Epithelial cell of proximal tubule (primary cell): ENCODE measurements at regions not wholly inside any gene's neighbourhood (a gene's known extent, or its start where the extent isn't known, plus 50 kb on each side); places are given as distances from the start of the nearest gene placed in this dataset.

Experiments
- DNase-seq: peaks from one replicate; pipeline ENCODE4 v3.0.0-alpha.2; 2011; ENCODE audit warnings: low read depth
- H3K4me3 ChIP-seq: 2 replicates; pipeline ENCODE4 v1.5.1; 2011; ENCODE audit warnings: low read depth, mild to moderate bottlenecking, low read length
- TF ChIP-seq, protein P1 (sequence below): conservative IDR thresholded peaks from 2 replicates; pipeline ENCODE4 v1.5.1; 2012; ENCODE audit warnings: low read depth, mild to moderate bottlenecking, low read length

DNA sequence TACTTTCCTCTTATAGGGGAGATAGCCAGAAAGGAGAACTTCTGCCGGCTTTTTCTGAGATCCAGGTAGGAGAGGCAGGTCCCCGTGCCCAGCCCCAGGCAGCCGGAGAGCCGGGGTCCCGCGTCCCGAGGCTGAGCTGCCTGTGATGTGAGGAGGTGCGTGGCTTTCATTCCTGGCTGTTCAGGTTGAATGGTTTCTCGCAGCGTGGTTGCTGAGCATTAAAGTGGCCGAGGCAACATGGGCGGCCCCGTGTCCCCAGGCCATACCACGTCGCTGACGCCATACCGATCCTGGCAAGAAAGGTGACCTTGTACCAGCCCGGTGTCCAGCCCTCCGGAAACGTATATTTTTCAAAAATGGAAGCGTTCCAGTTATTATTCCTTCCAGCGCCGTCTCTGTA, 116.7 kb upstream of the MYL2 start:
- H3K4me3 ChIP-seq: no peak overlapping the region
- TF ChIP-seq, protein P1, sequence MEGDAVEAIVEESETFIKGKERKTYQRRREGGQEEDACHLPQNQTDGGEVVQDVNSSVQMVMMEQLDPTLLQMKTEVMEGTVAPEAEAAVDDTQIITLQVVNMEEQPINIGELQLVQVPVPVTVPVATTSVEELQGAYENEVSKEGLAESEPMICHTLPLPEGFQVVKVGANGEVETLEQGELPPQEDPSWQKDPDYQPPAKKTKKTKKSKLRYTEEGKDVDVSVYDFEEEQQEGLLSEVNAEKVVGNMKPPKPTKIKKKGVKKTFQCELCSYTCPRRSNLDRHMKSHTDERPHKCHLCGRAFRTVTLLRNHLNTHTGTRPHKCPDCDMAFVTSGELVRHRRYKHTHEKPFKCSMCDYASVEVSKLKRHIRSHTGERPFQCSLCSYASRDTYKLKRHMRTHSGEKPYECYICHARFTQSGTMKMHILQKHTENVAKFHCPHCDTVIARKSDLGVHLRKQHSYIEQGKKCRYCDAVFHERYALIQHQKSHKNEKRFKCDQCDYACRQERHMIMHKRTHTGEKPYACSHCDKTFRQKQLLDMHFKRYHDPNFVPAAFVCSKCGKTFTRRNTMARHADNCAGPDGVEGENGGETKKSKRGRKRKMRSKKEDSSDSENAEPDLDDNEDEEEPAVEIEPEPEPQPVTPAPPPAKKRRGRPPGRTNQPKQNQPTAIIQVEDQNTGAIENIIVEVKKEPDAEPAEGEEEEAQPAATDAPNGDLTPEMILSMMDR: no peak
- no peak for DNase-seq

DNA sequence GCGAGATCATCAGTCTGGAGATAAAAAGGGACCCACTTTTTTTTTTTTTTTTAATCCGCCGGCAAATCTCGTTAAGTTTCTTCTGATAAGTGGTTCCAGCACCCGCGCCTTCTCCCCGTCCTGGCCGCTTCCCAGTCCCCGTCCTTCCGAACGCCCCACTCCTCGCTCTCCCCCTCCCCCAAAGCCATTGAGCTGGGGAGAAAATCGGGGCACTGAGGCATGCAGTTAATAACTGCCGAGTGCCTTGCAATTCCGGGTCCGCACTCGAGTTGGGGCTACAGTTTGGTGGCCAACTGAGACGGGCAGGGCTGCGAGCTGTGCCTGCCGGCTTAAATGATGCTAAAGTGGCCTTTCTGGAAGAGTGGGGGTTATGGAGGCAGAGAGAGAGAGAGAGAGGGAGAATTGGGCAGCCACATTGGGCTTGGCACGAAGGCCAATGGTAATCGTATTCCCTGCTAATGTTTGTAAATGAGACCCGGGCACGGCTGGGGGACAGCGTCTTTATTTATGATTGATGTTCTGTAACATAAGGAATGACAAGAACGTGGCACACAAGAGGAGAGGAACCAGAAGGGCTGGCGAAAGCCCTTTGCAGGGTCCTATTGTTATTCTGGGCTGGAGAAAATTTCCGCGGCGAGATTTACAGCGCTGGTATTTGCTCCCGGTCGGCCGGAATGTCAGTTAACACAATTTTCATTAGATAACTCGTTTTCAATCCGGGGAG, 115.4 kb upstream of the MYL2 start:
- DNase-seq: no peak
- TF ChIP-seq, protein P1: no peak
- no peak overlapping the region for H3K4me3 ChIP-seq

GRCh38 chr12:111034886-111035577, 114.7 kb upstream of the MYL2 start:
- no peak for DNase-seq

GRCh38 chr12:111034083-111034885, 113.9 kb upstream of the MYL2 start, which contains the start of gene CUX2:
Gene CUX2 (plus strand): TSS chr12:111034165.
- no peak within 1 kb of the TSS for H3K4me3 ChIP-seq
- no peak for DNase-seq

More at GRCh38 chr12:111034886-111035577, 114.7 kb upstream of the MYL2 start:
- TF ChIP-seq, protein P1: no peak
- H3K4me3 ChIP-seq: no peak overlapping the region

DNA sequence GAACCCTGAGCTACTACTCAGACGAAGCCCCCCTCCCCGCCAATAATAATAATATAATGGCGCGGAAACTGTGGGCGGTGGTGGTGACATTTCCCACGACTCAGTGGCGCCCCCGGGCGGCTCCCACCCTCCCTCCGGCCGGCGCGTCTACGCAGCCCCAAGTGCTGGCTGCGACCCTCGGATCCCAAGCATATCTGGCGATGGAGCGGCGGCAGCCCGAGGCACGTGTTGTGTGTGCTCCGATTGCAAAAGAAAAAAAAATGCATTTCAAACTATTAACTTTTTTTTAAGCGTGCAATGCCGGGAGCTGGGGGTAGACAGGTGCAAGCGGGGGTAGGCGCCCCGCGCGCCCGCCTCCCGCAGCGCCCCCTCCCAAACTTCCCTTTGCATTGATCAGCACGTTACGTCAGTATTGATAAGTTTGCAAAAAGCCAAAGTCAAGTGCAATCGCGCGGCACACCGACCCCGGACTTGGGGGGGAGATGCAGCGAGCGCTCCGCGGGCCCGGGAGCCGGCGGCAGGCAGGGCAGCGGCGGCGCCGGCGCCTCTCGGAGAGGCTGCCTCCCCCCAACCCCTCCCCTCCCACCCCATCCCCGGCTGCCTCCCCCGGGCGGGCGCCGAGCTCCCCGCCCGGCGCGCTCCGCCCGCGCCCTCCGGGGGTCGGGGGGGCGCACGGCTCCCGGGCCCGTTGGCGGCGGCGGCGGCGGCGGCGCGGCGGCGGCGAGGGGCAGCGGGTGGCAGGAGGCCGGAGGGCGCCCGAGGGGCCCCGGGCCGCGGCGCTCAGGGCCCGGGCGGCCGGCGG, 113.1 kb upstream of the MYL2 start:
- TF ChIP-seq, protein P1: peak; percentile 24
- no peak for DNase-seq
- H3K4me3 ChIP-seq: no peak overlapping the region

More at GRCh38 chr12:111034083-111034885, 113.9 kb upstream of the MYL2 start, which contains the start of gene CUX2:
- TF ChIP-seq, protein P1: no peak

DNA sequence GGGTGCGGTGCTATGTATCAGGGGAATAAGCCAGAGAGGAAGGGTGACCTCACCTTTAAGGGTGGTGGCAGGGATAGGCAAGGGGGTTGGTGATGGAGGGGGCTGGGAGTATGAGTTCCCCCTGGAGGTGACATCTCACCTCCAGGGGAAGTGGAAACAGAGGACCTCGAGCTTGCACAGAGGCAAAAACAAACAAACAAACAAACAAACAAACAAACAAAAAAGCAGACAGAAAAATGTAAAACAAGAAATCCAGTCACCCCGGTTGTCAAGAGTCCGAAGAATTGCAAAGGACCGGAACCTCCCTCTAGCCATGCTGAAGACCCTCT, 112.2 kb upstream of the MYL2 start:
- no peak overlapping the region for H3K4me3 ChIP-seq
- TF ChIP-seq, protein P1: no peak
- DNase-seq: no peak
